K562 (cell line): ENCODE measurements at regions not wholly inside any gene's neighbourhood (a gene's known extent, or its start where the extent isn't known, plus 50 kb on each side); places are given as distances from the start of the nearest gene placed in this dataset.

Experiments
- ATAC-seq: fragments of 200-7000 bp; cut with Tn5 transposase; 3 replicates; pipeline ENCODE4 v1.9.1; 2020; ENCODE audit warnings: moderate library complexity
- BruUV-seq: library from RNA; stranded (reverse); fragments of 400-500 nt; replicated peaks from 2 replicates; lab custom pipeline; 2021; lab: Mats Ljungman, UMichigan
- CTCF ChIA-PET: fragments of 300-600 bp; formaldehyde crosslinking; extraction: SDS; loops from one replicate; lab custom pipeline; 2021; ENCODE audit warnings: low intra/inter-chr PET ratio; lab: Yijun Ruan, JAX
- POLR2A ChIA-PET: fragments of 300-600, 350-650 bp; sonication (Branson Sonifier 250); formaldehyde crosslinking; extraction: SDS; loops from one replicate; lab custom pipeline; 2021; ENCODE audit warnings: antibody characterized with exemption, inconsistent platforms; lab: Yijun Ruan, JAX
- DNase-seq, 4 experiments: peaks; one replicate each; pipeline versions ENCODE4 v3.0.0 to v3.0.0-alpha.2; 2011 to 2018; ENCODE audit warnings: low spot score in 3 of 4, mixed read lengths in 3 of 4; ENCODE audit errors: extremely low read depth in 1 of 4
- FAIRE-seq: peaks from 2 replicates; lab custom pipeline; 2011; peaks lifted over from hg19 to GRCh38; lab: Jason Lieb, UNC
- H2AFZ ChIP-seq: 2 replicates; pipeline ENCODE4 v1.6.0; 2011; ENCODE audit warnings: low read depth, low read length, control low read depth, inconsistent platforms
- H3K27ac ChIP-seq: fragments of 200-600 bp; 3 replicates; pipeline ENCODE4 v1.8.0; 2011; ENCODE audit warnings: low read depth, mild to moderate bottlenecking, control low read depth, inconsistent platforms, low read length, moderate library complexity, mixed read lengths; ENCODE audit errors: extremely low read depth
- H3K27me3 ChIP-seq, 2 experiments: fragments of 300-600 bp in 1 of 2; 2 replicates in 1 of 2; 3 replicates in 1 of 2; pipeline versions ENCODE4 v1.6.0 to v1.8.0; 2011; ENCODE audit warnings: inconsistent platforms in 2 of 2, low read length in 2 of 2, mild to moderate bottlenecking in 1 of 2, mixed read lengths in 1 of 2, moderate library complexity in 1 of 2; ENCODE audit not compliant: control insufficient read depth in 2 of 2, insufficient read depth in 2 of 2
- H3K36me3 ChIP-seq: fragments of 300-600 bp; 3 replicates; pipeline ENCODE4 v1.8.0; 2011; ENCODE audit warnings: mild to moderate bottlenecking, low read length, inconsistent platforms; ENCODE audit not compliant: control insufficient read depth, insufficient read depth
- H3K4me1 ChIP-seq, 2 experiments: fragments of 200-600 bp in 1 of 2; replicated peaks in 1 of 2; 2 replicates in 1 of 2; 3 replicates in 1 of 2; pipeline versions ENCODE4 v1.5.1 to v1.8.0; 2011; ENCODE audit warnings: inconsistent platforms in 2 of 2, low read length in 2 of 2, mild to moderate bottlenecking in 1 of 2, mixed read lengths in 1 of 2, moderate library complexity in 1 of 2; ENCODE audit not compliant: control insufficient read depth in 2 of 2, insufficient read depth in 2 of 2
- H3K4me2 ChIP-seq: 2 replicates; pipeline ENCODE4 v1.6.1; 2011; ENCODE audit warnings: low read length, control low read depth, inconsistent platforms, mixed read lengths; ENCODE audit not compliant: insufficient read depth
- H3K4me3 ChIP-seq: fragments of 200-600 bp; sonication (generic), shearing (Covaris generic); 2 replicates; pipeline ENCODE4 v1.5.1; 2016; ENCODE audit warnings: control low read depth, inconsistent platforms
- H3K79me2 ChIP-seq: fragments of 200-600 bp; 3 replicates; pipeline ENCODE4 v1.8.0; 2011; ENCODE audit warnings: low read length, inconsistent platforms; ENCODE audit not compliant: control insufficient read depth, insufficient read depth
- H3K9ac ChIP-seq, 2 experiments: 2 replicates each; pipeline versions ENCODE4 v1.6.0 to v1.6.1; 2011; ENCODE audit warnings: low read depth in 2 of 2, low read length in 2 of 2, control low read depth in 1 of 2, inconsistent platforms in 1 of 2, mild to moderate bottlenecking in 1 of 2, mixed read lengths in 1 of 2; ENCODE audit not compliant: insufficient read depth in 1 of 2
- H3K9me1 ChIP-seq: one replicate; pipeline ENCODE4 v1.6.0; 2011; ENCODE audit warnings: inconsistent platforms, mild to moderate bottlenecking, low read length, moderate library complexity; ENCODE audit not compliant: control insufficient read depth, insufficient read depth
- H3K9me3 ChIP-seq: replicated peaks from 2 replicates; pipeline ENCODE4 v1.5.1; 2011; ENCODE audit warnings: low read depth, low read length, inconsistent platforms; ENCODE audit not compliant: control insufficient read depth, insufficient read depth
- H4K20me1 ChIP-seq: replicated peaks from 2 replicates; pipeline ENCODE4 v1.6.1; 2011; ENCODE audit warnings: low read length, inconsistent platforms, mixed read lengths; ENCODE audit not compliant: control insufficient read depth, insufficient read depth
- ARID4B ChIP-seq: sonication (generic); formaldehyde crosslinking; IDR thresholded peaks from 2 replicates; pipeline ENCODE4 v1.8.0; 2022; ENCODE audit warnings: mild to moderate bottlenecking, missing genetic modification reagents
- DMBX1 ChIP-seq: fragments of 250-450 bp; sonication (Bioruptor Pico); IDR thresholded peaks from 2 replicates; pipeline ENCODE4 v1.8.0; 2022; ENCODE audit warnings: inconsistent platforms, mild to moderate bottlenecking, moderate library complexity, borderline replicate concordance
- HDAC1 ChIP-seq, 2 experiments: fragments of 450-650 bp; IDR thresholded peaks; 2 replicates each; pipeline ENCODE4 v1.6.1; 2016 to 2017; ENCODE audit warnings: inconsistent platforms in 1 of 2, mild to moderate bottlenecking in 1 of 2, moderate library complexity in 1 of 2
- HOXB6 ChIP-seq: fragments of 250-450 bp; sonication (Bioruptor Pico); IDR thresholded peaks from 2 replicates; pipeline ENCODE4 v1.5.1; 2022; ENCODE audit warnings: mild to moderate bottlenecking, borderline replicate concordance
- IFI16 ChIP-seq: fragments of 250-450 bp; sonication (Bioruptor Pico); IDR thresholded peaks from 2 replicates; pipeline ENCODE4 v2.1.2; 2022; ENCODE audit warnings: mild to moderate bottlenecking, inconsistent platforms
- ILK ChIP-seq: fragments of 450-650 bp; IDR thresholded peaks from 2 replicates; pipeline ENCODE4 v1.6.1; 2016; ENCODE audit warnings: missing genetic modification characterization, low read depth, mild to moderate bottlenecking, missing compliant biosample characterization, moderate library complexity, borderline replicate concordance
- MCM7 ChIP-seq, 2 experiments: fragments of 450-650 bp; IDR thresholded peaks; 2 replicates each; pipeline ENCODE4 v1.6.1; 2016 to 2018
- MNT ChIP-seq, 2 experiments: fragments of 450-650 bp; conservative IDR thresholded peaks; 2 replicates each; pipeline ENCODE4 v1.6.1; 2017; ENCODE audit warnings: mild to moderate bottlenecking in 2 of 2, moderate library complexity in 2 of 2
- RBFOX2 ChIP-seq: fragments of 200-400 bp; formaldehyde crosslinking; IDR thresholded peaks from 2 replicates; pipeline ENCODE4 v1.6.1; 2017; ENCODE audit warnings: low read depth, mild to moderate bottlenecking, low read length, moderate library complexity
- ZC3H11A ChIP-seq: IDR thresholded peaks from 2 replicates; pipeline ENCODE4 v1.6.1; 2012; ENCODE audit warnings: low read depth, low read length, improper control_type of control experiment
- ZNF444 ChIP-seq: fragments of 250-450 bp; sonication (Bioruptor Pico); IDR thresholded peaks from 2 replicates; pipeline ENCODE4 v1.4.0; 2020; ENCODE audit warnings: mild to moderate bottlenecking, moderate library complexity
- ZNF589 ChIP-seq: fragments of 200-800 bp; sonication (Bioruptor generic); IDR thresholded peaks from 2 replicates; pipeline ENCODE4 v1.6.1; 2016; ENCODE audit warnings: low read depth, missing genetic modification characterization, missing compliant biosample characterization
- ZNF699 ChIP-seq: fragments of 250-450 bp; sonication (Bioruptor Pico); IDR thresholded peaks from 2 replicates; pipeline ENCODE4 v1.8.0; 2021; ENCODE audit warnings: mild to moderate bottlenecking, moderate library complexity; ENCODE audit not compliant: insufficient replicate concordance
- WGBS: fragments of 100-300 bp; shearing (Covaris generic); methylation state at CpG from one replicate; pipeline ENCODE4 v1.1.6; 2016; ENCODE audit warnings: low coverage, mixed read lengths; ENCODE audit not compliant: insufficient coverage; ENCODE audit errors: missing lambda C conversion rate; 5-methylcytosine and 5-hydroxymethylcytosine counted together
- in situ Hi-C: fragments of 300-500 bp; cut with MboI; formaldehyde crosslinking; loops from 4 replicates; pipeline ENCODE4 v1.15.0; 2018; ENCODE audit warnings: inconsistent platforms, mixed read lengths
- intact Hi-C: fragments of 100-400 bp; cut with micrococcal nuclease; formaldehyde crosslinking; loops from 2 replicates; pipeline ENCODE4 v1.14.2; 2022

GRCh38 chr7:29684151-29684786, 120.6 kb downstream of the PRR15 start (continued):
- peak; percentile 95 for TF ChIP-seq MNT (conservative IDR thresholded peaks at IDR 0.05)
- TF ChIP-seq HDAC1 (IDR thresholded peaks at IDR 0.05), result peak in 1 of 2 experiments; percentile 65; a peak in 1 of 4 replicates
- TF ChIP-seq, all 486 proteins: peak for 8; not testable (repeated sequence) for 478

- H4K20me1 ChIP-seq, result no peaks in the 10 kb centered on the region
- no peaks in the 10 kb centered on the region for H3K27me3 ChIP-seq
- H3K4me1 ChIP-seq, result peaks cover 0 to 5% of the 10 kb centered on the region in 2 experiments; a peak in 4 of 5 replicates
- in situ Hi-C loops, result no loop called here
- WGBS, result 2% methylated on average over 41 of the region's 114 CpGs
- intact Hi-C loops, result no loop called here
- H3K36me3 ChIP-seq, result no peaks in the 10 kb centered on the region
- peaks cover 45% of the 10 kb centered on the region for H3K79me2 ChIP-seq
- DNase-seq, result peak; percentile 61 to 79 (median 65)
- H2AFZ ChIP-seq, result peak overlapping the region; percentile 80
- ATAC-seq, result peak; percentile 80
- no peaks in the 10 kb centered on the region for H3K9me1 ChIP-seq
- POLR2A ChIA-PET, result interaction anchor here (0.6 kb wide), 1 partner anchor 567 kb away, joined by 4 read pairs; no protein-coding TSS in a partner anchor
- no peaks in the 10 kb centered on the region for H3K9me3 ChIP-seq
- CTCF ChIA-PET, result no interaction called here
- peak overlapping the region; percentile 91 for H3K27ac ChIP-seq
- peak overlapping the region; percentile 70; the same call in 1 of the 2 replicates for H3K4me2 ChIP-seq
- H3K4me3 ChIP-seq, result peak overlapping the region; percentile 80
- no TSS peak for BruUV-seq
- no peak for FAIRE-seq
- peak overlapping the region; percentile 80 to 93 for H3K9ac ChIP-seq
- no peak for TF ChIP-seq ZC3H11A
- peak; percentile 77 for TF ChIP-seq RBFOX2
- no peak for TF ChIP-seq IFI16 (CRISPR knock-in tag)
- TF ChIP-seq ZNF444, result no peak
- TF ChIP-seq ILK (tag), result no peak
- TF ChIP-seq HOXB6, result no peak
- no peak for TF ChIP-seq MCM7 (IDR thresholded peaks at IDR 0.05)
- no peak for TF ChIP-seq ZNF589 (CRISPR knock-in tag)
- peak; percentile 66; the same call in 1 of the 2 replicates for TF ChIP-seq ARID4B (CRISPR knock-in tag)
- TF ChIP-seq DMBX1 (CRISPR knock-in tag), result no peak
- TF ChIP-seq ZNF699 (CRISPR knock-in tag), result no peak
Measured at GRCh38 chr7:29684787-29685650, 121.3 kb upstream of the WIPF3 start.
